Kidney epithelial cell (primary cell): ENCODE measurements at regions not wholly inside any gene's neighbourhood (a gene's known extent, or its start where the extent isn't known, plus 50 kb on each side); places are given as distances from the start of the nearest gene placed in this dataset.

ENCODE experiments used
- DNase-seq: peaks from one replicate; pipeline ENCODE4 v3.0.0-alpha.2; 2010; ENCODE audit warnings: low read depth
- H3K27me3 ChIP-seq: 2 replicates; pipeline ENCODE4 v1.6.0; 2011; ENCODE audit warnings: low read length; ENCODE audit not compliant: control insufficient read depth, insufficient read depth
- H3K36me3 ChIP-seq: 2 replicates; pipeline ENCODE4 v1.5.1; 2011; ENCODE audit warnings: low read length; ENCODE audit not compliant: control insufficient read depth, insufficient read depth
- H3K4me3 ChIP-seq: 2 replicates; pipeline ENCODE4 v1.5.1; 2011; ENCODE audit warnings: low read depth, mild to moderate bottlenecking, control low read depth, low read length
- TF ChIP-seq, protein P1 (sequence below): IDR thresholded peaks from 2 replicates; pipeline ENCODE4 v1.5.1; 2011; ENCODE audit warnings: mild to moderate bottlenecking, moderate library complexity, low read length, control low read depth, inconsistent platforms; ENCODE audit not compliant: insufficient read depth, poor library complexity, severe bottlenecking

DNA sequence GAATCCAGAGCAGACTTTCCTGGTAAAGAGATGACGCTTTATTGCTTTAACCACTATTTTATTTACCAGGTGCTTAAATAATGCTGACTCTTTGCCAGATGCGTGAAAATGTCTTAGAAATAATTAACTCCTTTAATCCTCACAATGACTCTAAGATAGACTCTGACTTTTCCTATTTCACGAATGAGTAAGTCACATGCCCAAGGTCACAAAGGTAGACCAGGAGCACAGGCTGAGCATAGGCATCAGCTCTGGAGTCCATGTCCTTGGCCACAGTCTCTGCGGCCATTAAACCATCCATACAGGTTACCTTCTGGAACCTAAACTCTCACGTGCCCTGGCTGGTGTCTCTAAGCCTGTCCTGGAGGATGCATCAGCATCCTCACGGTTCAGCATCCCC, 87.3 kb downstream of the ERCC5 start:
- DNase-seq, result no peak
- no peaks in the 10 kb centered on the region for H3K36me3 ChIP-seq
- no peaks in the 10 kb centered on the region for H3K27me3 ChIP-seq
- no peak overlapping the region for H3K4me3 ChIP-seq
- TF ChIP-seq, protein P1, sequence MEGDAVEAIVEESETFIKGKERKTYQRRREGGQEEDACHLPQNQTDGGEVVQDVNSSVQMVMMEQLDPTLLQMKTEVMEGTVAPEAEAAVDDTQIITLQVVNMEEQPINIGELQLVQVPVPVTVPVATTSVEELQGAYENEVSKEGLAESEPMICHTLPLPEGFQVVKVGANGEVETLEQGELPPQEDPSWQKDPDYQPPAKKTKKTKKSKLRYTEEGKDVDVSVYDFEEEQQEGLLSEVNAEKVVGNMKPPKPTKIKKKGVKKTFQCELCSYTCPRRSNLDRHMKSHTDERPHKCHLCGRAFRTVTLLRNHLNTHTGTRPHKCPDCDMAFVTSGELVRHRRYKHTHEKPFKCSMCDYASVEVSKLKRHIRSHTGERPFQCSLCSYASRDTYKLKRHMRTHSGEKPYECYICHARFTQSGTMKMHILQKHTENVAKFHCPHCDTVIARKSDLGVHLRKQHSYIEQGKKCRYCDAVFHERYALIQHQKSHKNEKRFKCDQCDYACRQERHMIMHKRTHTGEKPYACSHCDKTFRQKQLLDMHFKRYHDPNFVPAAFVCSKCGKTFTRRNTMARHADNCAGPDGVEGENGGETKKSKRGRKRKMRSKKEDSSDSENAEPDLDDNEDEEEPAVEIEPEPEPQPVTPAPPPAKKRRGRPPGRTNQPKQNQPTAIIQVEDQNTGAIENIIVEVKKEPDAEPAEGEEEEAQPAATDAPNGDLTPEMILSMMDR, result no peak

DNA sequence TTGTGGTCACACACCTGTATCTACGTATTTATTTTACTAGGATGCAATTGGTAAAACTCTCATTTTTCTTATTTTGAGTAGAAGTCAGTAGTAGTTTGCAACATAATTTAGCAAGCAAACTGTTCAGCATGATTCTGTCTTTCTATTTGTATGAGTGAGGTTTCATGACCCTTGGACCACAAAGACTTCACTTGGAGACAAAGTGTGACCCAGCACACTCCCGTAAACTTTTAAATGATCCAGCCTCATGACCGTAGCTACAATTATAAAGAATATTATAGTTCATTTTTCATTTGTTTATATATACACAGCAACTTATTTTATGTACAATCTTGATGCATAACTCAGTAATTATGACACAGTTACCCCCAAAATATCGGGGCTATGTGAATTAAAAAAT, 86.5 kb downstream of the ERCC5 start:
- no peaks in the 10 kb centered on the region for H3K27me3 ChIP-seq
- no peaks in the 10 kb centered on the region for H3K36me3 ChIP-seq
- TF ChIP-seq, protein P1, result no peak
- no peak for DNase-seq
- no peak overlapping the region for H3K4me3 ChIP-seq

DNA sequence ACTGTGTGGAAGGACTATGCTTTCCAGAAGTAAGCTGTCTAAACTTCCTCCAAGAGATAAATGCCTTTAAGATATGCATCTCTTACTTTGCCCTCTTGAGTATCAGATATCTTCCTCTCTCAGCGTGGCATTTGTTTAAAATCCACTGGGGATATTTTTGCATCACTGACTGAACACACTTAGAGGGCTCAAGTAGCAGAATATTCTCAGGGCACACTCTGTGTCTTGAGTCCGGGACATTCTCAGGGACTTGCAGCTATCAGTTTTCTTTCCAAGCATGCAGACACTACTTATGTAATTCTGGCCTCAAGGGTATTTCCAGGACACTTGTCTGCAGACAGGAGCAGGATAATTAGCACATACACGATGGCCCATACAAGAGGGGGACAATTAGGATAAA, 84.7 kb downstream of the ERCC5 start:
- DNase-seq, result no peak
- Histone ChIP-seq H3K4me3 (no peak overlapping the region), H3K36me3 (no peaks in the 10 kb centered on the region), H3K27me3 (no peaks in the 10 kb centered on the region)
- TF ChIP-seq, protein P1, result no peak

DNA sequence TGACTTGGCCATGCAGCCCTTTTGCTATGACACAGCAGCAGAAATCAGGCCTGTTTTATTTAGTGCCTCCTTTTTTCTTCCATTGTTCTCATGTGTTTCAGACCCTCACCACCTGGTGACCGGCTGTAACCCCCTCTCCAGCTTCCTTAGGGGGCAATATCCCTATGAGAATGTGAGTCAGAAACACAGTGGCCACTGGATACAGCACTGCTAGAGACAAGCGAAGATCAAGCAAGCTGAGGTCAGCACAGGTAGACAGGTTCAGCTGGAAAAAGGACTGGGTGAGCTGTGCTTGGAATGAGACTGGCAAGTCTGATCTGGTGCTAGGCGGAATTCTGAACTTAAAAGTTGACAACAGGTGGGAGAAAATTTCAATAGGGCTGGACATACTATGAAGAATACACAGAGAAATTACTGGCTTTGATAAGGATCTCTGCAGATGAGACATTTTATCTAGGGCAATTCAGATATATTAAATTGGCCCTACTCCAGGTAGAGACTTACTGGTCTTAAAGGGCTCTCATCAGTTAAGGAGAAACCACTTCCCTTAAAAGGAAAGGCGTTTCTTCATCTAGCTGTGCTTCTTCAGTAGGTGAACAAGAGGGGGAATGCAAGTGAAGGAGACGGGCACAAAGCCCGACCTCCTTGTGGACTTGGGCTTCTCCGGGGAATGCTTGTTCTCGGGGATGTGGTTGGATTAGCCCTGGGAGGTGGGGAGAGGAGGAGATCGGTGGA, 83.3 kb downstream of the ERCC5 start:
- H3K4me3 ChIP-seq, result no peak overlapping the region
- TF ChIP-seq, protein P1, result no peak
- no peaks in the 10 kb centered on the region for H3K36me3 ChIP-seq
- no peak for DNase-seq
- H3K27me3 ChIP-seq, result no peaks in the 10 kb centered on the region
